HFFc6 (cell line): ENCODE measurements at regions not wholly inside any gene's neighbourhood (a gene's known extent, or its start where the extent isn't known, plus 50 kb on each side); places are given as distances from the start of the nearest gene placed in this dataset.

Source experiments
- DNase-seq: peaks from one replicate; pipeline ENCODE4 v3.0.0-alpha.2; 2018
- H3K27ac Mint-ChIP-seq: 2 replicates; pipeline ENCODE4 v1.8.0; 2020; ENCODE audit warnings: mild to moderate bottlenecking, mixed read lengths
- H3K27me3 Mint-ChIP-seq: 2 replicates; pipeline ENCODE4 v1.8.0; 2021; ENCODE audit warnings: mild to moderate bottlenecking, moderate library complexity, mixed read lengths; ENCODE audit not compliant: insufficient read depth
- H3K36me3 Mint-ChIP-seq: 2 replicates; pipeline ENCODE4 v1.8.0; 2021; ENCODE audit warnings: low read depth, mixed read lengths
- H3K4me1 Mint-ChIP-seq: 2 replicates; pipeline ENCODE4 v1.8.0; 2020; ENCODE audit warnings: low read depth, mixed read lengths
- H3K4me3 Mint-ChIP-seq: 2 replicates; pipeline ENCODE4 v1.8.0; 2020; ENCODE audit warnings: mild to moderate bottlenecking, moderate library complexity, mixed read lengths
- H3K9me3 Mint-ChIP-seq: 2 replicates; pipeline ENCODE4 v1.8.0; 2020; ENCODE audit warnings: mild to moderate bottlenecking, mixed read lengths
- TF ChIP-seq, protein P1 (sequence below): fragments of 200-600 bp; sonication (generic); IDR thresholded peaks from 2 replicates; pipeline ENCODE4 v1.5.0; 2021; ENCODE audit warnings: antibody characterized with exemption, mild to moderate bottlenecking

- no peaks in the 10 kb centered on the region for H3K4me1 Mint-ChIP-seq
- no peak overlapping the region for H3K4me3 Mint-ChIP-seq
- no peak overlapping the region for H3K27ac Mint-ChIP-seq
- H3K27me3 Mint-ChIP-seq, result no peaks in the 10 kb centered on the region
- peaks cover 29% of the 10 kb centered on the region for H3K9me3 Mint-ChIP-seq
- no peaks in the 10 kb centered on the region for H3K36me3 Mint-ChIP-seq
- TF ChIP-seq, protein P1, sequence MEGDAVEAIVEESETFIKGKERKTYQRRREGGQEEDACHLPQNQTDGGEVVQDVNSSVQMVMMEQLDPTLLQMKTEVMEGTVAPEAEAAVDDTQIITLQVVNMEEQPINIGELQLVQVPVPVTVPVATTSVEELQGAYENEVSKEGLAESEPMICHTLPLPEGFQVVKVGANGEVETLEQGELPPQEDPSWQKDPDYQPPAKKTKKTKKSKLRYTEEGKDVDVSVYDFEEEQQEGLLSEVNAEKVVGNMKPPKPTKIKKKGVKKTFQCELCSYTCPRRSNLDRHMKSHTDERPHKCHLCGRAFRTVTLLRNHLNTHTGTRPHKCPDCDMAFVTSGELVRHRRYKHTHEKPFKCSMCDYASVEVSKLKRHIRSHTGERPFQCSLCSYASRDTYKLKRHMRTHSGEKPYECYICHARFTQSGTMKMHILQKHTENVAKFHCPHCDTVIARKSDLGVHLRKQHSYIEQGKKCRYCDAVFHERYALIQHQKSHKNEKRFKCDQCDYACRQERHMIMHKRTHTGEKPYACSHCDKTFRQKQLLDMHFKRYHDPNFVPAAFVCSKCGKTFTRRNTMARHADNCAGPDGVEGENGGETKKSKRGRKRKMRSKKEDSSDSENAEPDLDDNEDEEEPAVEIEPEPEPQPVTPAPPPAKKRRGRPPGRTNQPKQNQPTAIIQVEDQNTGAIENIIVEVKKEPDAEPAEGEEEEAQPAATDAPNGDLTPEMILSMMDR, result no peak
- no peak for DNase-seq
These were observed 691.6 kb upstream of the CELF2 start for GRCh38 chr10:10326116-10326515.

- H3K27me3 Mint-ChIP-seq, result no peaks in the 10 kb centered on the region
- DNase-seq, result no peak
These were observed 689.7 kb upstream of the CELF2 start for GRCh38 chr10:10327934-10328333.

DNA sequence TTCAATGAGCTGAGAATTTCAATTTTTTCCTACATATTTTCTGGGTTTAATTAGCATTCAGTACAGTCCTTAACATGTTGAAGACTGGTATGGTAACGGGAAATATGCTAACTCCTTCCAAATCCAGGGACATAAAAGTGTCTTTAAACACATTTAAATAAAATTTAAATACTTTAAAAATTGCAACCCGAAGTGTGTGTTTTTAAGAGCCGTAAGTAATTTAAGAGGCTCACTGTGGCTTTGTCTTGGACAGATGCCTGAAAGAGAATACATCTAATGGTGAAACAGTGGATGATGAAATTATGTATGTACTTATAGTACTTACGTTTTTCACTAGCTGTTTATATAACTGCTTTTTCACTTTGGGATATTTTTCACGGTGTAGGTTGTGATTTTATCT is 687.3 kb upstream of the CELF2 start:
- no peaks in the 10 kb centered on the region for H3K4me1 Mint-ChIP-seq
- H3K36me3 Mint-ChIP-seq, result peaks cover 6% of the 10 kb centered on the region; the same call in 1 of the 2 replicates
- TF ChIP-seq, protein P1, result no peak
- no peak for DNase-seq
- H3K9me3 Mint-ChIP-seq, result peaks cover 40% of the 10 kb centered on the region
- no peak overlapping the region for H3K27ac Mint-ChIP-seq
- H3K4me3 Mint-ChIP-seq, result no peak overlapping the region
- no peaks in the 10 kb centered on the region for H3K27me3 Mint-ChIP-seq

More at GRCh38 chr10:10327934-10328333, 689.7 kb upstream of the CELF2 start:
- H3K4me3 Mint-ChIP-seq, result no peak overlapping the region
- TF ChIP-seq, protein P1, result no peak
- H3K4me1 Mint-ChIP-seq, result no peaks in the 10 kb centered on the region
- no peaks in the 10 kb centered on the region for H3K36me3 Mint-ChIP-seq
- peaks cover 25% of the 10 kb centered on the region for H3K9me3 Mint-ChIP-seq
- no peak overlapping the region for H3K27ac Mint-ChIP-seq

- Mint-ChIP-seq H3K36me3 (peaks cover 6% of the 10 kb centered on the region; the same call in 1 of the 2 replicates), H3K27me3 (no peaks in the 10 kb centered on the region), H3K27ac (no peak overlapping the region), H3K9me3 (peaks cover 51% of the 10 kb centered on the region), H3K4me1 (no peaks in the 10 kb centered on the region), H3K4me3 (no peak overlapping the region)
- DNase-seq, result no peak
- TF ChIP-seq, protein P1, result no peak
These were observed 684.9 kb upstream of the CELF2 start for GRCh38 chr10:10332786-10333185.

GRCh38 chr10:10333622-10334021 is 684.0 kb upstream of the CELF2 start:
- Mint-ChIP-seq H3K27ac (no peak overlapping the region), H3K27me3 (no peaks in the 10 kb centered on the region), H3K9me3 (peaks cover 54% of the 10 kb centered on the region), H3K4me3 (no peak overlapping the region), H3K36me3 (peaks cover 6% of the 10 kb centered on the region; the same call in 1 of the 2 replicates), H3K4me1 (no peaks in the 10 kb centered on the region)
- TF ChIP-seq, protein P1, result no peak
- no peak for DNase-seq

DNA sequence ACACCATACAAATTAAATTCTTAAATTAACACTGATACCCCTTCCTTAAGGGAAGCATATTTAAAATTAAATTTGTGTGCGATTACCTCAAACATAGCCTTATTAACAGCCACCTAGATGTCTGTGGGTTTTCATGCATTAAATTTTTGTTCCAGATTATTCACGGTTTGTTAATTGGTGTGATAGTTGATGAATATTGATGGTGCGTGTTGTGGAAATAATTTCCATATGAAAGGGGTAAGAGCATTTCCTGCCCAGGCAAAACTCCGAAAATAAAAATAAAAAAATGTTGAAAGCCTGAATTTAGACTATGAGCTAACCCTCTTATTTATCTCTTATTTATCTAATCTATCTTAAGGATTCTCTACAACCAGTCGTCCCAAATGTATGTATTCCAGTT is 679.3 kb upstream of the CELF2 start:
- TF ChIP-seq, protein P1, result no peak
- DNase-seq, result no peak
- no peaks in the 10 kb centered on the region; the same call in 1 of the 2 replicates for H3K27me3 Mint-ChIP-seq
- H3K36me3 Mint-ChIP-seq, result peaks cover 3% of the 10 kb centered on the region; the same call in 1 of the 2 replicates
- H3K27ac Mint-ChIP-seq, result no peak overlapping the region
- no peaks in the 10 kb centered on the region for H3K4me1 Mint-ChIP-seq
- no peak overlapping the region for H3K4me3 Mint-ChIP-seq
- peaks cover 65% of the 10 kb centered on the region for H3K9me3 Mint-ChIP-seq
